ENCODE measurements at regions not wholly inside any gene's neighbourhood (a gene's known extent, or its start where the extent isn't known, plus 50 kb on each side); places are given as distances from the start of the nearest gene placed in this dataset.

- Mint-ChIP-seq H3K27ac (no peak overlapping the region), H3K4me1 (no peaks in the 10 kb centered on the region)
- no peak for ATAC-seq
Measured at GRCh38 chr20:40424695-40425094, 264.3 kb downstream of the MAFB start.

More at GRCh38 chr20:40424695-40425094, 264.3 kb downstream of the MAFB start:
- Histone ChIP-seq H3K9me2 (ENCODE audit: insufficient read depth) (peaks cover 33% of the 10 kb centered on the region), H2AFZ (no peak overlapping the region), H3K79me2 (replicated peaks; ENCODE audit: insufficient read depth) (no peaks in the 10 kb centered on the region), H3K4me1 (ENCODE audit: insufficient read depth) (no peaks in the 10 kb centered on the region), H3K4me2 (no peak overlapping the region), H3F3A (replicated peaks; ENCODE audit: low read depth) (no peaks in the 10 kb centered on the region), H3K4me3 (no peak overlapping the region), H3K27me3 (ENCODE audit: insufficient read depth) (no peaks in the 10 kb centered on the region), H3K36me3 (ENCODE audit: insufficient read depth) (no peaks in the 10 kb centered on the region), H3K27ac (ENCODE audit: low read depth) (no peak overlapping the region), H4K20me1 (replicated peaks; ENCODE audit: insufficient read depth) (no peaks in the 10 kb centered on the region)
- H3K4me3 Mint-ChIP-seq, result no peak overlapping the region
- H3K9me3 Mint-ChIP-seq, result 0 out of 3 replicates have a peak, but pooled peaks cover 5% of the 10 kb centered on the region
- DNase-seq (ENCODE audit: low spot score), result no peak
- H3K36me3 Mint-ChIP-seq (ENCODE audit: low read depth), result no peaks in the 10 kb centered on the region
- TF ChIP-seq ZNF331 (CRISPR knock-in tag; IDR thresholded peaks at IDR 0.05; ENCODE audit: low read depth) (no peak), NANOG (IDR thresholded peaks at IDR 0.05; ENCODE audit: borderline replicate concordance) (no peak), ZNF462 (CRISPR knock-in tag; IDR thresholded peaks at IDR 0.05) (no peak), EZH2phosphoT487 (IDR thresholded peaks at IDR 0.05; ENCODE audit: unreplicated experiment) (no peak), ETS1 (IDR thresholded peaks at IDR 0.05) (no peak), REST (IDR thresholded peaks at IDR 0.05; ENCODE audit: unreplicated experiment) (no peak), POLR2AphosphoS5 (IDR thresholded peaks at IDR 0.05; ENCODE audit: low read depth) (no peak), CREB1 (CRISPR knock-in tag; IDR thresholded peaks at IDR 0.05; ENCODE audit: low read depth) (no peak), ZNF114 (CRISPR knock-in tag; IDR thresholded peaks at IDR 0.05) (no peak), CTCF (conservative IDR thresholded peaks at IDR 0.05; ENCODE audit: low read depth in 2 of 2) (no peak), STAT1 (IDR thresholded peaks at IDR 0.05; ENCODE audit: unreplicated experiment) (no peak), EZH2 (IDR thresholded peaks at IDR 0.05; ENCODE audit: low read depth, unreplicated experiment) (no peak), JUNB (IDR thresholded peaks at IDR 0.05; ENCODE audit: unreplicated experiment) (no peak)
- H3K27me3 Mint-ChIP-seq (ENCODE audit: insufficient read depth, low read depth, poor library complexity), result no peaks in the 10 kb centered on the region
